Stomach (tissue), 4 donors: ENCODE measurements at regions not wholly inside any gene's neighbourhood (a gene's known extent, or its start where the extent isn't known, plus 50 kb on each side); places are given as distances from the start of the nearest gene placed in this dataset.

ENCODE experiments used
- POLR2A ChIP-seq, 4 donors: fragments of 450-650 bp; IDR thresholded peaks; one replicate each; pipeline ENCODE4 v1.6.1; 2016; ENCODE audit warnings: antibody characterized with exemption in 4 of 4, control low read depth in 2 of 4, mild to moderate bottlenecking in 1 of 4, moderate library complexity in 1 of 4
- POLR2AphosphoS5 ChIP-seq, 3 donors: sonication (generic); formaldehyde crosslinking; IDR thresholded peaks; one replicate each; pipeline ENCODE4 v1.6.1; 2016; ENCODE audit warnings: antibody characterized with exemption in 3 of 3
- TF ChIP-seq, protein P1 (sequence below), 7 experiments: fragments of 450-650 bp in 4 of 7; fragments of 200-600 bp in 3 of 7; sonication (generic) in 3 of 7; IDR thresholded peaks; one replicate each; pipeline ENCODE4 v1.5.1; 2016 to 2019; ENCODE audit warnings: antibody characterized with exemption in 7 of 7, control low read depth in 2 of 7, mild to moderate bottlenecking in 1 of 7

- TF ChIP-seq, protein P1, sequence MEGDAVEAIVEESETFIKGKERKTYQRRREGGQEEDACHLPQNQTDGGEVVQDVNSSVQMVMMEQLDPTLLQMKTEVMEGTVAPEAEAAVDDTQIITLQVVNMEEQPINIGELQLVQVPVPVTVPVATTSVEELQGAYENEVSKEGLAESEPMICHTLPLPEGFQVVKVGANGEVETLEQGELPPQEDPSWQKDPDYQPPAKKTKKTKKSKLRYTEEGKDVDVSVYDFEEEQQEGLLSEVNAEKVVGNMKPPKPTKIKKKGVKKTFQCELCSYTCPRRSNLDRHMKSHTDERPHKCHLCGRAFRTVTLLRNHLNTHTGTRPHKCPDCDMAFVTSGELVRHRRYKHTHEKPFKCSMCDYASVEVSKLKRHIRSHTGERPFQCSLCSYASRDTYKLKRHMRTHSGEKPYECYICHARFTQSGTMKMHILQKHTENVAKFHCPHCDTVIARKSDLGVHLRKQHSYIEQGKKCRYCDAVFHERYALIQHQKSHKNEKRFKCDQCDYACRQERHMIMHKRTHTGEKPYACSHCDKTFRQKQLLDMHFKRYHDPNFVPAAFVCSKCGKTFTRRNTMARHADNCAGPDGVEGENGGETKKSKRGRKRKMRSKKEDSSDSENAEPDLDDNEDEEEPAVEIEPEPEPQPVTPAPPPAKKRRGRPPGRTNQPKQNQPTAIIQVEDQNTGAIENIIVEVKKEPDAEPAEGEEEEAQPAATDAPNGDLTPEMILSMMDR (IDR thresholded peaks at IDR 0.05) = no peak
- TF ChIP-seq POLR2A (IDR thresholded peaks at IDR 0.05) = no peak
- no peak for TF ChIP-seq POLR2AphosphoS5 (IDR thresholded peaks at IDR 0.05)
Measured at GRCh38 chr2:114085992-114086391, 196.1 kb downstream of the ACTR3 start.
